Ascending aorta (tissue), 2 donors: ENCODE measurements at regions not wholly inside any gene's neighbourhood (a gene's known extent, or its start where the extent isn't known, plus 50 kb on each side); places are given as distances from the start of the nearest gene placed in this dataset.

Experiments
- DNase-seq, 2 donors: peaks; one replicate each; pipeline ENCODE4 v3.0.0-alpha.2; 2019; ENCODE audit warnings: low spot score in 2 of 2
- H3K27ac ChIP-seq, 2 donors: fragments of 200-600 bp; sonication (generic); one replicate each; pipeline ENCODE4 v1.5.1; 2016 to 2017; ENCODE audit warnings: mild to moderate bottlenecking in 1 of 2
- H3K27me3 ChIP-seq: fragments of 200-600 bp; sonication (generic); one replicate; pipeline ENCODE4 v1.5.1; 2017
- H3K36me3 ChIP-seq, 2 donors: fragments of 200-600 bp; sonication (generic); one replicate each; pipeline ENCODE4 v1.5.1; 2016
- H3K4me1 ChIP-seq, 2 donors: fragments of 200-600 bp; sonication (generic); one replicate each; pipeline ENCODE4 v1.5.1; 2016 to 2017; ENCODE audit warnings: mild to moderate bottlenecking in 1 of 2
- H3K4me3 ChIP-seq, 2 donors: fragments of 200-600 bp; sonication (generic); one replicate each; pipeline ENCODE4 v1.5.1; 2016 to 2017; ENCODE audit warnings: mild to moderate bottlenecking in 1 of 2
- H3K9me3 ChIP-seq, 2 donors: fragments of 200-600 bp; sonication (generic); one replicate each; pipeline ENCODE4 v1.5.1; 2016
- CTCF ChIP-seq, 3 experiments: fragments of 200-600 bp in 2 of 3; fragments of 450-650 bp in 1 of 3; sonication (generic) in 2 of 3; IDR thresholded peaks; one replicate each; pipeline ENCODE4 v1.5.1; 2016 to 2019; ENCODE audit warnings: antibody characterized with exemption in 3 of 3, mild to moderate bottlenecking in 1 of 3, moderate library complexity in 1 of 3
- intact Hi-C: fragments of 100-400 bp; cut with DNase I; formaldehyde crosslinking; loops from one replicate; pipeline ENCODE4 v1.15.1; 2023

- no peak for TF ChIP-seq CTCF (IDR thresholded peaks at IDR 0.05)
- no peak overlapping the region for H3K4me3 ChIP-seq
- no peak for DNase-seq
- no peaks in the 10 kb centered on the region for H3K27me3 ChIP-seq
- no peaks in the 10 kb centered on the region for H3K36me3 ChIP-seq
- no peak overlapping the region for H3K27ac ChIP-seq
- H3K4me1 ChIP-seq, result no peaks in the 10 kb centered on the region
- no peaks in the 10 kb centered on the region for H3K9me3 ChIP-seq
- intact Hi-C loops, result no loop called here
These were observed 641.2 kb downstream of the DOK5 start for GRCh38 chr20:55116598-55116997.

GRCh38 chr20:55103188-55103587, 627.8 kb downstream of the DOK5 start:
- DNase-seq, result no peak
- intact Hi-C loops, result no loop called here
- Histone ChIP-seq H3K4me1 (no peaks in the 10 kb centered on the region), H3K27ac (no peak overlapping the region), H3K4me3 (no peak overlapping the region), H3K36me3 (no peaks in the 10 kb centered on the region), H3K9me3 (no peaks in the 10 kb centered on the region), H3K27me3 (no peaks in the 10 kb centered on the region)
- no peak for TF ChIP-seq CTCF (IDR thresholded peaks at IDR 0.05)

GRCh38 chr20:55099251-55099650, 623.9 kb downstream of the DOK5 start:
- H3K27me3 ChIP-seq, result no peaks in the 10 kb centered on the region
- H3K4me1 ChIP-seq, result no peaks in the 10 kb centered on the region
- H3K9me3 ChIP-seq, result no peaks in the 10 kb centered on the region
- no peak overlapping the region for H3K27ac ChIP-seq
- no peak overlapping the region for H3K4me3 ChIP-seq
- intact Hi-C loops, result no loop called here
- DNase-seq, result no peak
- no peaks in the 10 kb centered on the region for H3K36me3 ChIP-seq
- TF ChIP-seq CTCF (IDR thresholded peaks at IDR 0.05), result no peak

GRCh38 chr20:55097621-55098020, 622.2 kb downstream of the DOK5 start:
- intact Hi-C loops, result no loop called here
- no peaks in the 10 kb centered on the region for H3K36me3 ChIP-seq
- TF ChIP-seq CTCF (IDR thresholded peaks at IDR 0.05), result no peak
- H3K4me1 ChIP-seq, result no peaks in the 10 kb centered on the region
- no peak for DNase-seq
- H3K27me3 ChIP-seq, result no peaks in the 10 kb centered on the region
- H3K9me3 ChIP-seq, result no peaks in the 10 kb centered on the region
- H3K4me3 ChIP-seq, result no peak overlapping the region
- H3K27ac ChIP-seq, result no peak overlapping the region

- Histone ChIP-seq H3K27me3 (no peaks in the 10 kb centered on the region), H3K4me3 (no peak overlapping the region), H3K27ac (no peak overlapping the region), H3K4me1 (no peaks in the 10 kb centered on the region), H3K36me3 (no peaks in the 10 kb centered on the region), H3K9me3 (no peaks in the 10 kb centered on the region)
- TF ChIP-seq CTCF (IDR thresholded peaks at IDR 0.05), result no peak
- intact Hi-C loops, result no loop called here
- DNase-seq, result no peak
These were observed 620.5 kb downstream of the DOK5 start for GRCh38 chr20:55095745-55096400.

GRCh38 chr20:55094353-55094861, 619.0 kb downstream of the DOK5 start:
- no peak for DNase-seq
- intact Hi-C loops, result no loop called here
- no peak for TF ChIP-seq CTCF (IDR thresholded peaks at IDR 0.05)

More at GRCh38 chr20:55094353-55094861, 619.0 kb downstream of the DOK5 start:
- Histone ChIP-seq H3K27ac (no peak overlapping the region), H3K4me3 (no peak overlapping the region), H3K4me1 (no peaks in the 10 kb centered on the region), H3K9me3 (no peaks in the 10 kb centered on the region), H3K36me3 (no peaks in the 10 kb centered on the region), H3K27me3 (no peaks in the 10 kb centered on the region)
